H1 (cell line): ENCODE measurements at regions not wholly inside any gene's neighbourhood (a gene's known extent, or its start where the extent isn't known, plus 50 kb on each side); places are given as distances from the start of the nearest gene placed in this dataset.

Experiments
- CBX5 ChIP-seq: fragments of 300-800, 300-1000 bp; sonication (generic); IDR thresholded peaks from 2 replicates; pipeline ENCODE4 v1.7.1; 2016; ENCODE audit warnings: antibody characterized with exemption, low read length, low read depth
- FOSL1 ChIP-seq: IDR thresholded peaks from 2 replicates; pipeline ENCODE4 v1.6.1; 2011; ENCODE audit warnings: mild to moderate bottlenecking, low read depth, low read length, moderate library complexity; ENCODE audit not compliant: insufficient read depth
- GTF2F1 ChIP-seq: IDR thresholded peaks from 2 replicates; pipeline ENCODE4 v1.6.1; 2012; ENCODE audit warnings: low read depth, low read length, improper control_type of control experiment, borderline replicate concordance
- KDM5A ChIP-seq: fragments of 200-600 bp; IDR thresholded peaks from 2 replicates; pipeline ENCODE4 v1.7.1; 2012; ENCODE audit warnings: mild to moderate bottlenecking, low read length, inconsistent platforms, mixed read lengths
- RBBP5 ChIP-seq: IDR thresholded peaks from 2 replicates; pipeline ENCODE4 v1.7.1; 2012; ENCODE audit warnings: low read depth, mild to moderate bottlenecking, inconsistent platforms, low read length, moderate library complexity, borderline replicate concordance
- SRF ChIP-seq: IDR thresholded peaks from 2 replicates; pipeline ENCODE4 v1.6.1; 2011; ENCODE audit warnings: mild to moderate bottlenecking, low read depth, low read length, moderate library complexity

DNA sequence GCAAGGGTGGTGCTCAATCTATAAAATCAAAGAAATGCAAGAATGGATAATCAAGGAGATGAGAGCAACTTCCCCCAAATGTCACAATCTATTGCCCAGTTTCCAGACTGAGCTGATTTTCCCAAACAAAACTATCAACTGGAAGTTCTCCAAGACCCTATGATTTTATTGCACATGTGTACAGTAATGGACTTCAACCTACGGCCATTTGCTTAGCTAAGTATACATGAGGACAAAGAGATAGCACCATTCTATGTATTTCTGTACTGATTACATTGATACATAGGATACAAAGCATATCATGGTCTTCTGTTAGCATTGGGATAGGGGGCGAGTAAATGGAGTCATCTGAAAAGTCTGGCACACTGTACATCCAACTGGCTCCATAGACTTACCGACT, 407.8 kb downstream of the GABRG1 start (continued):
- TF ChIP-seq RBBP5 (no peak), GTF2F1 (no peak), SRF (no peak), KDM5A (no peak), FOSL1 (no peak), CBX5 (no peak)
- TF ChIP-seq, all 59 proteins: peak for 0
